ENCODE measurements at regions not wholly inside any gene's neighbourhood (a gene's known extent, or its start where the extent isn't known, plus 50 kb on each side); places are given as distances from the start of the nearest gene placed in this dataset.

GRCh38 chr1:72848997-72849396 is 566.7 kb upstream of the NEGR1 start:
- TF ChIP-seq POLR2AphosphoS5 (IDR thresholded peaks at IDR 0.05; ENCODE audit: low read length): no peak
- TF ChIP-seq NR2C1 (IDR thresholded peaks at IDR 0.05): no peak
- TF ChIP-seq BCL3 (IDR thresholded peaks at IDR 0.05; ENCODE audit: borderline replicate concordance, insufficient read depth, low read depth, low read length, poor library complexity, severe bottlenecking): no peak
- no peak for TF ChIP-seq POLR2A (IDR thresholded peaks at IDR 0.05; ENCODE audit: low read depth, low read length)
- no peak for TF ChIP-seq BCLAF1 (IDR thresholded peaks at IDR 0.05)
- TF ChIP-seq HCFC1 (IDR thresholded peaks at IDR 0.05; ENCODE audit: low read length): no peak
- no peak for TF ChIP-seq WRNIP1 (IDR thresholded peaks at IDR 0.05; ENCODE audit: borderline replicate concordance, low read depth, low read length)
- TF ChIP-seq CTCF (IDR thresholded peaks at IDR 0.05 in 2 of 3, conservative IDR thresholded peaks at IDR 0.05 in 1 of 3; ENCODE audit: control insufficient read depth in 2 of 3, extremely low read depth in 1 of 3, insufficient read depth in 1 of 3, low read depth in 3 of 3, low read length in 3 of 3): no peak
- TF ChIP-seq EP300 (IDR thresholded peaks at IDR 0.05; ENCODE audit: borderline replicate concordance in 1 of 2, control insufficient read depth in 1 of 2, low read depth in 2 of 2, low read length in 2 of 2): no peak
- TF ChIP-seq NBN (IDR thresholded peaks at IDR 0.05): no peak
